A673 (cell line): ENCODE measurements at regions not wholly inside any gene's neighbourhood (a gene's known extent, or its start where the extent isn't known, plus 50 kb on each side); places are given as distances from the start of the nearest gene placed in this dataset.

Experiments used
- BruUV-seq: library from RNA; stranded (reverse); fragments of 400-500 nt; replicated peaks from 2 replicates; lab custom pipeline; 2021; lab: Mats Ljungman, UMichigan
- CTCF ChIA-PET: fragments of 300-600 bp; sonication (Branson Sonifier 250); formaldehyde crosslinking; loops from one replicate; lab custom pipeline; 2022; ENCODE audit warnings: antibody characterized with exemption; lab: Charles Lee
- POLR2A ChIA-PET: fragments of 300-600 bp; sonication (Branson Sonifier 250); formaldehyde crosslinking; loops from one replicate; lab custom pipeline; 2022; ENCODE audit warnings: antibody characterized with exemption; ENCODE audit not compliant: low non-redundant PET; lab: Charles Lee
- DNase-seq: peaks from one replicate; pipeline ENCODE4 v3.0.0-alpha.2; 2015; ENCODE audit warnings: low spot score
- H3K27ac ChIP-seq: fragments of 200-600 bp; sonication (generic); 2 replicates; pipeline ENCODE4 v1.5.1; 2016; ENCODE audit warnings: mixed run types, low read depth, mild to moderate bottlenecking, mixed read lengths, antibody characterized with exemption, low read length; ENCODE audit not compliant: poor library complexity, severe bottlenecking
- H3K27me3 ChIP-seq: fragments of 200-600 bp; sonication (generic); replicated peaks from 2 replicates; pipeline ENCODE4 v1.6.1; 2017; ENCODE audit warnings: mixed run types, low read depth, mild to moderate bottlenecking, mixed read lengths, antibody characterized with exemption, low read length; ENCODE audit not compliant: insufficient read depth, poor library complexity
- H3K36me3 ChIP-seq: fragments of 200-600 bp; sonication (generic); 2 replicates; pipeline ENCODE4 v1.6.1; 2016; ENCODE audit warnings: mixed run types, mild to moderate bottlenecking, mixed read lengths, antibody characterized with exemption, low read length; ENCODE audit not compliant: insufficient read depth, poor library complexity, severe bottlenecking
- H3K4me1 ChIP-seq: fragments of 200-600 bp; sonication (generic); 2 replicates; pipeline ENCODE4 v1.6.1; 2017; ENCODE audit warnings: mixed run types, mild to moderate bottlenecking, mixed read lengths, antibody characterized with exemption, low read length; ENCODE audit not compliant: insufficient read depth, poor library complexity, severe bottlenecking
- H3K4me3 ChIP-seq: fragments of 200-600 bp; sonication (generic); 2 replicates; pipeline ENCODE4 v1.5.1; 2016; ENCODE audit warnings: low read depth, mixed run types, mild to moderate bottlenecking, mixed read lengths, low read length; ENCODE audit not compliant: poor library complexity, severe bottlenecking
- H3K9me3 ChIP-seq: fragments of 200-600 bp; sonication (generic); 2 replicates; pipeline ENCODE4 v1.6.1; 2016; ENCODE audit warnings: mixed run types, low read depth, mild to moderate bottlenecking, mixed read lengths, antibody characterized with exemption, low read length; ENCODE audit not compliant: poor library complexity, severe bottlenecking
- EZH2 ChIP-seq: fragments of 200-600 bp; sonication (generic); IDR thresholded peaks from 2 replicates; pipeline ENCODE4 v1.6.1; 2017; ENCODE audit warnings: borderline replicate concordance, low read depth, mild to moderate bottlenecking, mixed read lengths, antibody characterized with exemption, low read length; ENCODE audit not compliant: poor library complexity, severe bottlenecking
- intact Hi-C: fragments of 100-400 bp; cut with micrococcal nuclease; formaldehyde crosslinking; loops from one replicate; pipeline ENCODE4 v1.10.0; 2022; ENCODE audit not compliant: unreplicated experiment
- TF ChIP-seq, protein P1 (sequence below): fragments of 300-800, 200-600 bp; sonication (generic); conservative IDR thresholded peaks from 2 replicates; pipeline ENCODE4 v1.5.1; 2017; ENCODE audit warnings: low read depth, mild to moderate bottlenecking, antibody characterized with exemption, low read length, moderate library complexity, mixed read lengths

DNA sequence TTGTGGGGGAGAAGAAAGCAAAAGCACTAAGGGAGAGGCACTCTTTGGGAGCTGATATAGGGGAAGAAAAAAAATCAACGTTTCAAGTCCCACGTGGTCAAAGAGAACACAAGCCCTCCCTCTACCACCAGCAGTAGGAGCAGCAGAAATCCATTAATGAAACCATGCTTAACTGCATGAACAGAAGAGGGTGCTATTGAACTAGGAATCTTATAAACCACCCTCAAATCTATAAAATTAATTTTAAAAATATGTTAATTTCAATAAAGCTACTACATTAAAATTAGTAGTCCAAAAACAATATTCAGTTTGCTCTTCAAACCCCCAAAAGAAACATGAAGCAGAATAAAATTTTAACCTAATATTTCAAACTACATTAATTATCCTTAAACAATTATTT is 147.8 kb downstream of the TMEM18 start:
- intact Hi-C loops, result loop anchor here (1.0 kb wide), 1 partner anchor 108 kb away; no protein-coding TSS in a partner anchor
- POLR2A ChIA-PET, result no interaction called here

DNA sequence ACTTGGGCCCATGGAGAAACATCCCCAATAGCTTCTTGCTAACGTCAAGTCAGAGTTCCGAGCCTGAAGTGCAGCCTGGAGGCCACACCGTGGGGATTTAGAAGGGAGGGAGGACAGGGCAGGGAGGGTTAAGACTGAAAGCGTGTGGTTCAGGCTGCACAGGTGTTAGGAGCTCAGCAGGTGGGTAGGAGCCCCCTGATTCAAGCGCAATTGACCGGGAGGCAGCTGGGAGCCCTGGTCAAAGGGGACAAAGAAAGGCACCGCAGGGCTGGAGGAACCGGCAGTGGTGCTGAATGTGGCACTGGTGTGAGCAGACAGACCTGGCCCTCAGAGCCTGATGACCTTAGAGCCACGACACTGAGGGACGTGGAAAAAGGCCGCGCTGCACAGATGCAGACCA is 149.6 kb downstream of the TMEM18 start:
- no TSS peak for BruUV-seq
- H3K4me3 ChIP-seq, result no peak overlapping the region
- no peaks in the 10 kb centered on the region for H3K36me3 ChIP-seq
- no peak for TF ChIP-seq EZH2
- TF ChIP-seq, protein P1, sequence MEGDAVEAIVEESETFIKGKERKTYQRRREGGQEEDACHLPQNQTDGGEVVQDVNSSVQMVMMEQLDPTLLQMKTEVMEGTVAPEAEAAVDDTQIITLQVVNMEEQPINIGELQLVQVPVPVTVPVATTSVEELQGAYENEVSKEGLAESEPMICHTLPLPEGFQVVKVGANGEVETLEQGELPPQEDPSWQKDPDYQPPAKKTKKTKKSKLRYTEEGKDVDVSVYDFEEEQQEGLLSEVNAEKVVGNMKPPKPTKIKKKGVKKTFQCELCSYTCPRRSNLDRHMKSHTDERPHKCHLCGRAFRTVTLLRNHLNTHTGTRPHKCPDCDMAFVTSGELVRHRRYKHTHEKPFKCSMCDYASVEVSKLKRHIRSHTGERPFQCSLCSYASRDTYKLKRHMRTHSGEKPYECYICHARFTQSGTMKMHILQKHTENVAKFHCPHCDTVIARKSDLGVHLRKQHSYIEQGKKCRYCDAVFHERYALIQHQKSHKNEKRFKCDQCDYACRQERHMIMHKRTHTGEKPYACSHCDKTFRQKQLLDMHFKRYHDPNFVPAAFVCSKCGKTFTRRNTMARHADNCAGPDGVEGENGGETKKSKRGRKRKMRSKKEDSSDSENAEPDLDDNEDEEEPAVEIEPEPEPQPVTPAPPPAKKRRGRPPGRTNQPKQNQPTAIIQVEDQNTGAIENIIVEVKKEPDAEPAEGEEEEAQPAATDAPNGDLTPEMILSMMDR, result no peak
- intact Hi-C loops, result no loop called here
- no peak overlapping the region for H3K27ac ChIP-seq
- H3K27me3 ChIP-seq, result no peaks in the 10 kb centered on the region
- DNase-seq, result no peak
- ChIA-PET POLR2A (no interaction called here), CTCF (no interaction called here)
- no peaks in the 10 kb centered on the region for H3K4me1 ChIP-seq
- H3K9me3 ChIP-seq, result no peaks in the 10 kb centered on the region

More for the DNA sequence above, 147.8 kb downstream of the TMEM18 start:
- Histone ChIP-seq H3K27me3 (no peaks in the 10 kb centered on the region), H3K4me1 (no peaks in the 10 kb centered on the region), H3K27ac (no peak overlapping the region), H3K9me3 (no peaks in the 10 kb centered on the region), H3K4me3 (no peak overlapping the region), H3K36me3 (no peaks in the 10 kb centered on the region)
- CTCF ChIA-PET, result interaction anchor here (0.8 kb wide), 1 partner anchor 1017 kb away, joined by 3 read pairs; no protein-coding TSS in a partner anchor
- DNase-seq, result peak; percentile 61
- BruUV-seq, result no TSS peak
- TF ChIP-seq, protein P1, result peak; percentile 55
- no peak for TF ChIP-seq EZH2

DNA sequence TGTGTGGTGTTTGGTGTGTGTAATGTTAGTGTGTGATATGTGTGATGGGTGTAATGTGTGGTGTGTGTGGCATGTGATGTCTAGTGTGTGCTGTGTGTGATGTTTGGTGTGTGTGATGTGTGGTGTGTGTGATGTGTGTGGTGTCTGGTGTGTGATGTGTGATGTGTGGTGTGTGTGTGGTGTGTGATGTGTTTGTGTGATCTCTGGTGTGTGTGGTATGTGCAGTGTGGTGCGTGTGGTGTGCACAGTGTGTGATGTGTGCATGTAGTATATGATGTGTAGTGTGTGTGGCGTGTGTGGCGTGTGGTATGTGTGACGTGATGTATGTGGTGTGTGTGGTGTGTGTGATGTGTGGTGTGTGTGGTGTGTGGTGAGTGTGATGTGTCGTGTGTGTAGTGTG is 150.3 kb downstream of the TMEM18 start:
- ChIA-PET CTCF (no interaction called here), POLR2A (no interaction called here)
- BruUV-seq, result no TSS peak
- Histone ChIP-seq H3K36me3 (no peaks in the 10 kb centered on the region), H3K4me3 (no peak overlapping the region), H3K4me1 (no peaks in the 10 kb centered on the region), H3K9me3 (no peaks in the 10 kb centered on the region), H3K27me3 (no peaks in the 10 kb centered on the region), H3K27ac (no peak overlapping the region)
- intact Hi-C loops, result no loop called here
- DNase-seq, result no peak
- TF ChIP-seq, protein P1, result no peak
- TF ChIP-seq EZH2, result no peak
